Upper lobe of left lung (tissue), 6 donors: ENCODE measurements at regions not wholly inside any gene's neighbourhood (a gene's known extent, or its start where the extent isn't known, plus 50 kb on each side); places are given as distances from the start of the nearest gene placed in this dataset.

Source experiments
- ATAC-seq, 2 donors: fragments of 200-7000 bp; cut with Tn5 transposase; one replicate each; pipeline ENCODE4 v1.9.1; 2022; ENCODE audit warnings: mild to moderate bottlenecking in 2 of 2, moderate library complexity in 2 of 2; ENCODE audit not compliant: low FRiP score in 2 of 2
- DNase-seq, 2 donors: peaks; one replicate each; pipeline ENCODE4 v3.0.0-alpha.2; 2019 to 2020
- H3K27ac ChIP-seq, 4 donors: fragments of 200-600 bp; sonication (generic); one replicate each; pipeline ENCODE4 v1.5.1; 2016 to 2019
- H3K27me3 ChIP-seq, 4 donors: fragments of 200-600 bp; sonication (generic); one replicate each; pipeline ENCODE4 v1.5.1; 2017 to 2019
- H3K36me3 ChIP-seq, 4 donors: fragments of 200-600 bp; sonication (generic); one replicate each; pipeline ENCODE4 v1.5.1; 2016 to 2019
- H3K4me1 ChIP-seq, 4 donors: fragments of 200-600 bp; sonication (generic); one replicate each; pipeline ENCODE4 v1.5.1; 2018 to 2019
- H3K4me3 ChIP-seq, 4 donors: fragments of 200-600 bp; sonication (generic); one replicate each; pipeline ENCODE4 v1.5.1; 2017 to 2019; ENCODE audit warnings: mild to moderate bottlenecking in 2 of 4, moderate library complexity in 1 of 4
- H3K9me3 ChIP-seq, 4 donors: fragments of 200-600 bp; sonication (generic); one replicate each; pipeline ENCODE4 v1.5.1; 2018 to 2019
- CTCF ChIP-seq, 6 experiments: fragments of 450-650 bp in 4 of 6; fragments of 200-600 bp in 2 of 6; sonication (generic) in 2 of 6; IDR thresholded peaks; one replicate each; pipeline ENCODE4 v1.5.1; 2016 to 2019; ENCODE audit warnings: antibody characterized with exemption in 6 of 6
- EP300 ChIP-seq, 4 donors: sonication (generic); formaldehyde crosslinking; IDR thresholded peaks; one replicate each; pipeline ENCODE4 v1.5.1; 2017; ENCODE audit warnings: antibody characterized with exemption in 4 of 4, control low read depth in 2 of 4
- POLR2A ChIP-seq, 4 donors: fragments of 450-650 bp; IDR thresholded peaks; one replicate each; pipeline ENCODE4 v1.5.1; 2016 to 2017; ENCODE audit warnings: antibody characterized with exemption in 4 of 4, mild to moderate bottlenecking in 2 of 4
- POLR2AphosphoS5 ChIP-seq, 2 donors: sonication (generic); formaldehyde crosslinking; IDR thresholded peaks; one replicate each; pipeline ENCODE4 v1.5.1; 2017; ENCODE audit warnings: antibody characterized with exemption in 2 of 2
- WGBS, 2 donors: methylation state at CpG; one replicate each; pipeline ENCODE4 v1.1.5; 2017 to 2018; 5-methylcytosine and 5-hydroxymethylcytosine counted together
- donor health status: DM: no; HTN: no; CAD: no; lungs with moderate emphysema.
- donor health status: DM: no; HTN: yes; CAD: no; lungs with severe emphysema.

- no peak for TF ChIP-seq POLR2A (IDR thresholded peaks at IDR 0.05)
- TF ChIP-seq CTCF (IDR thresholded peaks at IDR 0.05), result no peak
- TF ChIP-seq EP300 (IDR thresholded peaks at IDR 0.05), result no peak
- Histone ChIP-seq H3K4me1 (no peaks in the 10 kb centered on the region), H3K9me3 (no peaks in the 10 kb centered on the region), H3K4me3 (no peak overlapping the region), H3K27me3 (no peaks in the 10 kb centered on the region), H3K36me3 (no peaks in the 10 kb centered on the region), H3K27ac (no peak overlapping the region)
- WGBS, 2 donors, result 51 to 58% methylated on average over 2 of the region's 2 CpGs
- ATAC-seq (no peak), DNase-seq (no peak)
These were observed 188.1 kb downstream of the DPY19L2 start for GRCh38 chr12:63480186-63480585.

GRCh38 chr12:63470161-63470560, 198.1 kb downstream of the DPY19L2 start:
- Histone ChIP-seq H3K4me1 (no peaks in the 10 kb centered on the region), H3K27me3 (no peaks in the 10 kb centered on the region), H3K4me3 (no peak overlapping the region), H3K9me3 (no peaks in the 10 kb centered on the region), H3K27ac (no peak overlapping the region), H3K36me3 (no peaks in the 10 kb centered on the region)
- ATAC-seq, result no peak
- DNase-seq, result no peak
- WGBS, 2 donors, result 91 to 92% methylated on average over 1 of the region's 1 CpG
- TF ChIP-seq EP300 (IDR thresholded peaks at IDR 0.05) (no peak), POLR2AphosphoS5 (IDR thresholded peaks at IDR 0.05) (no peak), CTCF (IDR thresholded peaks at IDR 0.05) (no peak), POLR2A (IDR thresholded peaks at IDR 0.05) (no peak)

- 63 to 65% methylated on average over 4 of the region's 4 CpGs for WGBS, 2 donors
- Histone ChIP-seq H3K9me3 (no peaks in the 10 kb centered on the region), H3K4me3 (no peak overlapping the region), H3K36me3 (no peaks in the 10 kb centered on the region), H3K4me1 (no peaks in the 10 kb centered on the region), H3K27ac (no peak overlapping the region), H3K27me3 (no peaks in the 10 kb centered on the region)
- no peak for ATAC-seq
- DNase-seq, result no peak
- TF ChIP-seq POLR2A (IDR thresholded peaks at IDR 0.05), result no peak
- no peak for TF ChIP-seq CTCF (IDR thresholded peaks at IDR 0.05)
- TF ChIP-seq POLR2AphosphoS5 (IDR thresholded peaks at IDR 0.05), result no peak
- no peak for TF ChIP-seq EP300 (IDR thresholded peaks at IDR 0.05)
These were observed 200.3 kb downstream of the DPY19L2 start for GRCh38 chr12:63467951-63468350.

DNA sequence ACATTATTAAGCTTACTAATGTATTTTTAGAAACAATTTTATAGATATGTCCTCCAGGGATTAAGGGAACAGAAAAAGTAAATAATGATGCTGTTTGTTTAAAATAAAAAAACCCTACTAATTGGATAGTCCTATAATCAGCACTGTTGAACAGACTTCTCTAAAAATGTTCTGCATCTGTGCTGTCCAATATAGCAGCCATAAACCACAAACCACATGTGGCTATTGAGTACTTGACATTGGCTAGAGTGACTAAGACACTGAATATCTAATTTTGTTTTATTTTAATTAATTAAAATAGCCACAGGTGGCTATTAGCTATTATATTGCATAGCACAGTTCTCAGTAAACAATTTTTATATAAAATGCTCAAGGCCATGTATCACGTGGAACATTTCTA, 210.4 kb downstream of the DPY19L2 start:
- H3K36me3 ChIP-seq, result no peaks in the 10 kb centered on the region
- DNase-seq (no peak), ATAC-seq (no peak)
- H3K27ac ChIP-seq, result no peak overlapping the region
- no peaks in the 10 kb centered on the region for H3K9me3 ChIP-seq
- H3K4me3 ChIP-seq, result no peak overlapping the region
- TF ChIP-seq POLR2AphosphoS5 (IDR thresholded peaks at IDR 0.05), result no peak
- TF ChIP-seq POLR2A (IDR thresholded peaks at IDR 0.05), result no peak
- no peak for TF ChIP-seq EP300 (IDR thresholded peaks at IDR 0.05)
- TF ChIP-seq CTCF (IDR thresholded peaks at IDR 0.05), result no peak
- H3K4me1 ChIP-seq, result no peaks in the 10 kb centered on the region
- WGBS, 2 donors, result 79 to 87% methylated on average over 1 of the region's 1 CpG
- no peaks in the 10 kb centered on the region for H3K27me3 ChIP-seq

DNA sequence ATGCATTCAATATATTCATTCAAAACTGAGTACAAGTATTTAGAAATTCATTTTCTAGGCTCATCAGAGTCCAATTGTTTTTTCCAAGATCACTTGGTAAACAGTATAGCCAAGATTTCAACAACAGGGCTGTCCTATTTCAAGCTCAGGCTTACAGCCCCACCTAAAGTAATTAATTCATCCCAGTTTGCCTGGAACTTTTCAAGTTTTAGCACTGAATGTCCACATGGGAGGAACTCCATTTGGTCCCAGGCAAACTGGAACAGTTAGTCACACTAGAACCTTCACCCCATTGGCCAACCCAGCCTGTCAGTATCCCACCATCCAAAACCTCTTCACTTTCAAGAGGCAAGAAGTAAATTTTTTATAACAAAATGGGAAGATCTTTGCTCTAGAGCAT, 210.9 kb downstream of the DPY19L2 start:
- TF ChIP-seq EP300 (IDR thresholded peaks at IDR 0.05) (no peak), POLR2AphosphoS5 (IDR thresholded peaks at IDR 0.05) (no peak), POLR2A (IDR thresholded peaks at IDR 0.05) (no peak)
- H3K4me1 ChIP-seq, result no peaks in the 10 kb centered on the region
- ATAC-seq (no peak), DNase-seq (no peak)
- H3K36me3 ChIP-seq, result no peaks in the 10 kb centered on the region
- H3K9me3 ChIP-seq, result no peaks in the 10 kb centered on the region
- H3K27ac ChIP-seq, result no peak overlapping the region
- H3K27me3 ChIP-seq, result no peaks in the 10 kb centered on the region
- no peak overlapping the region for H3K4me3 ChIP-seq
